Activated CD4-positive, alpha-beta T cell treated with anti-CD3 and anti-CD28 coated beads for 36 hours (primary cell): ENCODE measurements at regions not wholly inside any gene's neighbourhood (a gene's known extent, or its start where the extent isn't known, plus 50 kb on each side); places are given as distances from the start of the nearest gene placed in this dataset.

ENCODE experiments used
- ATAC-seq: fragments of 200-7000 bp; cut with Tn5 transposase; one replicate; pipeline ENCODE4 v1.10.0; 2021; ENCODE audit warnings: mild to moderate bottlenecking, moderate library complexity
- CTCF ChIA-PET: fragments of 350-600 bp; sonication (Branson Sonifier 250); formaldehyde crosslinking; loops from one replicate; lab custom pipeline; 2021; ENCODE audit warnings: antibody characterized with exemption; lab: Charles Lee
- POLR2A ChIA-PET: fragments of 350-600 bp; sonication (Branson Sonifier 250); formaldehyde crosslinking; loops from one replicate; lab custom pipeline; 2021; ENCODE audit warnings: antibody characterized with exemption, inconsistent platforms; lab: Charles Lee
- DNase-seq: peaks from one replicate; pipeline ENCODE4 v3.0.0-alpha.2; 2020
- H3K27ac Mint-ChIP-seq: one replicate; pipeline ENCODE4 v1.8.0; 2021; ENCODE audit warnings: mixed read lengths
- H3K27me3 Mint-ChIP-seq: one replicate; pipeline ENCODE4 v1.8.0; 2021; ENCODE audit warnings: mixed read lengths
- H3K36me3 Mint-ChIP-seq: one replicate; pipeline ENCODE4 v1.8.0; 2021; ENCODE audit warnings: low read depth, mixed read lengths
- H3K4me1 Mint-ChIP-seq: one replicate; pipeline ENCODE4 v1.8.0; 2021; ENCODE audit warnings: mixed read lengths
- H3K4me3 Mint-ChIP-seq: one replicate; pipeline ENCODE4 v1.8.0; 2021; ENCODE audit warnings: mild to moderate bottlenecking, moderate library complexity, mixed read lengths
- H3K9me3 Mint-ChIP-seq: one replicate; pipeline ENCODE4 v1.8.0; 2021; ENCODE audit warnings: low read depth, mixed read lengths
- intact Hi-C, 2 experiments: fragments of 100-400 bp; cut with DNase I in 1 of 2; cut with micrococcal nuclease in 1 of 2; formaldehyde crosslinking; loops; one replicate each; pipeline versions ENCODE4 v1.14.2 to v1.15.1; 2022 to 2024; cut with DNase I, micrococcal nuclease

DNA sequence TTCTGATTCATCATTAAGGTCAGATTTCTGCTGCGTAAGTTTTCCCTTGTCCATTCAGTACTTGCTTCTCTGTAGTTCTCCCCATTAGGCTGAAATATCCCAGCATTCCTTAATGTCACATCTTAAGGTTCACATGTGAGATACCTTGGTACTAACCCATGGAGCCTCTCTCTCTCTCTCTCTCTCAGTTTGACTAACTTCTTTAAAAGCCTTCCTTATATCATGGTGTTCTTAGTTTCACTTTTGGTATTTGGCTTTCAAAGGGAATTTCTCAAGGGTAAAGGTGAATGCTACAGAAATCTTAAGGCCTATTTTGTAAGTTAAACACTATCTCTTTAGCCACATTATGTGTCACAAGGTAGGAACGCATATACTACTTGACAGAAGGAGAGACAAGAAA is 427.3 kb upstream of the ZNF717 start:
- POLR2A ChIA-PET = no interaction called here
- no peaks in the 10 kb centered on the region for H3K4me1 Mint-ChIP-seq
- intact Hi-C loops = no loop called here
- H3K9me3 Mint-ChIP-seq = peaks cover 21% of the 10 kb centered on the region
- no peak overlapping the region for H3K27ac Mint-ChIP-seq
- H3K36me3 Mint-ChIP-seq = no peaks in the 10 kb centered on the region
- DNase-seq (no peak), ATAC-seq (no peak)
- no peak overlapping the region for H3K4me3 Mint-ChIP-seq
- H3K27me3 Mint-ChIP-seq = no peaks in the 10 kb centered on the region
- CTCF ChIA-PET = no interaction called here

DNA sequence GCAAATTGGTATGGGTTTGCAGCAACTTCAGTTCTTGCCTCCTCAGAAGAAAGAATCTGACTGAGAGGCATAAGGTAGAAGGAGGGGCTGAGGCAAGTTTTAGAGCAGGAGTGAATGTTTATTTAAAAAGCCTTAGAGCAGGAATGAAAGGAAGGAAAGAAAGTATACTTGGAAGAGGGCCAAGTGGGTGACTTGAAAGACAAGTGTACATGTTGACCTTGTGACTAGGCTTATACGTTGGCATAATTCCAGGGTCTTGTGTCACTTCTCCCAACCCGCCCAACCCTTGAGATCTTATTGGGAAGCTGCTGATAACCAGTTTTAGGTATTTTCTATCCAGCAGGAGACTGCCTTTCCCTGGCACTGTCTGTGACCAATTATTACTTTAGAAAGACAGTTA is 436.9 kb upstream of the ZNF717 start:
- CTCF ChIA-PET = no interaction called here

DNA sequence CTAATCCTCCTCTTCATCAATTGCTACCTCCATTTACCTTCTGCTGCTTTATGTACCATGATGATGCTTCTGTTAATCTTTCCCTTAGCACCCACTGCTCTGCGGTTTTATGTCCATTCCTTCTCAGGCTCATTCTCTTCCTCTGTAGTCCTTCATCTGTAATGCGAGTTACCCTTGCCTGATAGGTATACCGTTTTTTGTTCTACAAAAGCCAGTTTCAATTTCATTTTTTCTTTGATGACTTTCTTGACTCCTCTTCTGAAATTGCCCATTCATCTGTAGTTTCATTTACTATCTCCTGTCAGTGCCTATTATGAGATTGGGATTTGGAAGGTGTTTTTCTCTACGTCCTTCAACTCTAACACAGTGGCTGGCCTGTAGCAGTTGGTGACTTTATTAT is 445.9 kb upstream of the ZNF717 start:
- no peaks in the 10 kb centered on the region for H3K4me1 Mint-ChIP-seq
- no peak overlapping the region for H3K27ac Mint-ChIP-seq

More for the DNA sequence above, 436.9 kb upstream of the ZNF717 start:
- intact Hi-C loops = no loop called here
- no peaks in the 10 kb centered on the region for H3K27me3 Mint-ChIP-seq
- ATAC-seq (no peak), DNase-seq (no peak)
- no peaks in the 10 kb centered on the region for H3K4me1 Mint-ChIP-seq
- no peaks in the 10 kb centered on the region for H3K36me3 Mint-ChIP-seq
- H3K9me3 Mint-ChIP-seq = peaks cover 16% of the 10 kb centered on the region
- POLR2A ChIA-PET = no interaction called here
- H3K27ac Mint-ChIP-seq = no peak overlapping the region
- no peak overlapping the region for H3K4me3 Mint-ChIP-seq

DNA sequence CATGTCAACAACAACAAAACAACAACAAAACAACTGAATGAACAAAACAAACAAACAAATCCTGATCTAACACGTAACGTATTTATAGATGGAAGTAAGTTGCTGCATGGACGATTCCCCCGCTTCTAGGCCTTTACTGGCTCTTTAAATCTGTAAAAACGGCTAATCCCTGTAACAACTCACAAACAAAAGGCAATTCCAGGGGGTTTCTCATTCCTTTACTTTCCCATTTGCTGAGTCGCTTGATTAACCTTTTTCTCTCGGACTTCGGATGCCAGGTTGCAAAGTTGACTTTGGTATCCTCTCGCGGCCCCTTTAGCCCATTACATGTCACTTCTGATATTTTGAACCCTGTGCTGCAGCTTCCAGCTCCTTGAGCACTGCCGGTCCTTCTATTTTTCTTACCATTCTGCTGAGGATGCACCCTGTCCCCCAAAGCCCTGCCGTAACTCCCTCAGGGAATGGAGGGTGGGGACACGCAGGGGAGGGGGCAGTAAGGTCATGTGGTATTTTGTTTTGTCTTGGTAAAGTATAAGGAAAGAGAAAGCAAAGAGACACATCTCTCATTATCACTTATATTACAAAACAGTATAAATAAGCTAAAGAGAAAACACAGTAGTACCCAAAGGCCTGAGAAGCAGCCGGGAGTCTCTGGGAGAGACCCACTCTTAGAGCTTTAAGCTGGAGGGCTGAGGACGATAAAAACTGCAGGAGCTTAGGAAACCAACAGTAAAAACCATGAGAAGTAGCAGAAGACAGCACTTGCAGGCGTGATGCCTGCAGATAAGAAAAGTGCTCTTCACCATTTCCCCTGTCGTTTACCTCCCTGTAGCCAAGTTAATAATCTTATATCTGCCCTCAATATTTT is 457.8 kb upstream of the ZNF717 start:
- DNase-seq (no peak), ATAC-seq (no peak)
- Mint-ChIP-seq H3K9me3 (peaks cover 4% of the 10 kb centered on the region), H3K4me1 (no peaks in the 10 kb centered on the region), H3K27ac (no peak overlapping the region), H3K4me3 (no peak overlapping the region), H3K36me3 (no peaks in the 10 kb centered on the region), H3K27me3 (no peaks in the 10 kb centered on the region)
- intact Hi-C loops = no loop called here
- ChIA-PET POLR2A (no interaction called here), CTCF (no interaction called here)

More for the DNA sequence above, 445.9 kb upstream of the ZNF717 start:
- peaks cover 22% of the 10 kb centered on the region for H3K9me3 Mint-ChIP-seq
- CTCF ChIA-PET = no interaction called here
- H3K27me3 Mint-ChIP-seq = no peaks in the 10 kb centered on the region
- no peaks in the 10 kb centered on the region for H3K36me3 Mint-ChIP-seq
- DNase-seq (no peak), ATAC-seq (no peak)
- intact Hi-C loops = no loop called here
- no peak overlapping the region for H3K4me3 Mint-ChIP-seq
- POLR2A ChIA-PET = no interaction called here

DNA sequence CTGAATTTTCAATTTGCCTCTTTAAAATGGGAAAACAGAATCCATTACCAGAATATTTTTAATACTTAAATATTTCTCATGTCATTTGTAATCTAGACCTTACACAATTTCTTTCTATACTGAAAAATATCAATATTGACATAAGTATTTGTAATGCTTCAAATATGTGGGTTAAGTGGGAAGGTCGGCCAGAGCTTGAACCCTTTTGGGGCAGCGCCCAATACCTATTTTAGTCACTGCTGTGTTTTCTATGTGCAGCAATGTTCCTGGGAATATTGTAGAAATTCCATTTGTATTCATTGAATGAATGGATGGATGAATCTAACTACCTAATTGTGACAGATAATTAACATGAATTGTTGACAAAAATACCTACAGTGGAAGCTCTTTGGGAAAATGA is 459.7 kb upstream of the ZNF717 start:
- Mint-ChIP-seq H3K36me3 (no peaks in the 10 kb centered on the region), H3K27ac (no peak overlapping the region), H3K4me3 (no peak overlapping the region), H3K9me3 (peaks cover 4% of the 10 kb centered on the region), H3K27me3 (no peaks in the 10 kb centered on the region), H3K4me1 (no peaks in the 10 kb centered on the region)
- DNase-seq (no peak), ATAC-seq (no peak)
- intact Hi-C loops = no loop called here
- POLR2A ChIA-PET = no interaction called here
- CTCF ChIA-PET = no interaction called here

DNA sequence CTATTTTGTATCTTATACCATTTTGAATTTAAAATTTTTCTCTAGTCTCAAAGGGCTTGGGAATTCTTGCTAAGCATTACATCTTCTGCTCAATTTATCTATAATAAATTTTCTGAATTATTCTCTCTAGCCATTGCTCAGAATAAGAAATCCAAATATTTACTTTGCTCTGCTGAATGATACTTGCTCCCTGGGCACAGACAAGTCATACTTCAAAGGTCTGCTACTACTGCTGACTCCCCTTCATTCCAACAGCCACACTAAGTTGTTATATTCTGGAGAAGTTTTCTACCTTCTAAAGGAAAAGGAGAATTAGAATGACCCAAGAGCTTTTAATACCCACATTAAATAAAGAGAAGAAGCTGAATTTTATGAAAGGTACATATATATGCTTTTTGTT is 460.3 kb upstream of the ZNF717 start:
- no peak for DNase-seq
- POLR2A ChIA-PET = no interaction called here
- no peaks in the 10 kb centered on the region for H3K36me3 Mint-ChIP-seq

DNA sequence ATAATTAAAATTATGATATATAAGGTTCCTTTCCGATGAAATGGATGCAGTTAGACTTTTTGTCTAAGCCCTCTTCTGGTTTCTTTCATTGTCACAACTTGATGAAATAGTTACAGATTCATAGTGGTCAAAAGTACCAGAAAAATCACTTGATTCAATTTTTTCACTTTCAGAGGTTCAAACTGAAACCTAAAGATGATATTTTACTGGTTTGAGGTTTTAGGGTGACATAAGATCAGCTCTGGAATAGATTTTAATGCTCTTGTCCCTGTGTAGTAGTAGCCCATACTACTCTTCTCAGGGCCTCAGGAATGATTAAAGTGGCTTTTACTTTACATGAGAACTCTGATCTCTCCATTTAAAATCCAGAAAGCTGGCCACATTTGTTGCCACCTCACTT is 479.1 kb upstream of the ZNF717 start:
- DNase-seq (no peak), ATAC-seq (no peak)
- Mint-ChIP-seq H3K4me3 (no peak overlapping the region), H3K4me1 (no peaks in the 10 kb centered on the region), H3K27ac (no peak overlapping the region), H3K27me3 (no peaks in the 10 kb centered on the region), H3K9me3 (peaks cover 8% of the 10 kb centered on the region), H3K36me3 (no peaks in the 10 kb centered on the region)
- POLR2A ChIA-PET = interaction anchor here (0.6 kb wide), 1 partner anchor 29 kb away, joined by 3 read pairs; no protein-coding TSS in a partner anchor
- intact Hi-C loops = no loop called here
- CTCF ChIA-PET = no interaction called here

More for the DNA sequence above, 460.3 kb upstream of the ZNF717 start:
- CTCF ChIA-PET = interaction anchor here (0.7 kb wide), 1 partner anchor 106 kb away, joined by 4 read pairs; no protein-coding TSS in a partner anchor
- ATAC-seq = no peak
- H3K27me3 Mint-ChIP-seq = no peaks in the 10 kb centered on the region
- H3K4me3 Mint-ChIP-seq = no peak overlapping the region
- intact Hi-C loops = no loop called here
- H3K9me3 Mint-ChIP-seq = peaks cover 4% of the 10 kb centered on the region
- H3K4me1 Mint-ChIP-seq = no peaks in the 10 kb centered on the region
- no peak overlapping the region for H3K27ac Mint-ChIP-seq

DNA sequence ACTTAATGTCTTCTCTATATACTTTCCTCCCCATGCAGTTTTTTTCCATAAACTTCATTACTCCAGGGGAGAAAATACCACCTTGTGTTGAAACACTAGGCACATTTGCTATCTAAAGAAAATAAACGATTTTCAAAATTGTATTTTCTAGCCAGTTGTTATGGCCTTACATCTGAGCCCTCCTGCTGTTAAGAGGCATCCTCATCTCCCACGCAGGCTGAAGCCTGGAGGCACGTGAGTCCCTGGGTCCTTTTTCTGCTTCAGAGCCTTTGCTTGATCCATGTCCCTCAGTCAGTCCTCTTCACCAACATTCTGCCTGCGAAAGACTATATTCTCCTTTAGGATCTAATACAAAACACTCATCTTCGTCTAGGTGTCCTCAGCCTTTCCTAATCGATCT is 479.6 kb upstream of the ZNF717 start:
- intact Hi-C loops = no loop called here
- ATAC-seq = no peak
- CTCF ChIA-PET = no interaction called here

DNA sequence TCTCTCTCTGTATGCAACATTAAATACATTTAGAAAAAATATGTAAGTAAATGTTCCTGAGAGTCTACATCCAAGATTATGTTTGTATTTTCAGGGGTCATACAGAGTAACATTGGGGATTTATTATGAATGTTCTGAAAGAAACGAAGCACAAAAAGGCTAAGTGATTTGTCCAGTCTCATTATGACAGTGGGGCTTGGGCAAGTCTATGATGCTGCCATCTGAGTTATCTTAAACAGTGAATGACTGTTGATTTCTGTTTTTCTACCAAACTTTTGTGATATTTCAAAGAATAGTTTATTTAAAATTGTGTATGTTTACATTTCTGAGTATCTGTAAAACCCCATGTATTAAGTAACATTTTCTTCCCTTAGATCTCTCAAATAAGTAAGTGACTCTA is 481.2 kb upstream of the ZNF717 start:
- intact Hi-C loops = no loop called here
- ChIA-PET POLR2A (no interaction called here), CTCF (no interaction called here)
- Mint-ChIP-seq H3K36me3 (no peaks in the 10 kb centered on the region), H3K4me3 (no peak overlapping the region), H3K9me3 (peaks cover 9% of the 10 kb centered on the region), H3K4me1 (no peaks in the 10 kb centered on the region), H3K27me3 (no peaks in the 10 kb centered on the region), H3K27ac (no peak overlapping the region)
- ATAC-seq (no peak), DNase-seq (no peak)

More for the DNA sequence above, 479.6 kb upstream of the ZNF717 start:
- Mint-ChIP-seq H3K27me3 (no peaks in the 10 kb centered on the region), H3K9me3 (peaks cover 8% of the 10 kb centered on the region), H3K4me3 (no peak overlapping the region), H3K27ac (no peak overlapping the region), H3K4me1 (no peaks in the 10 kb centered on the region), H3K36me3 (no peaks in the 10 kb centered on the region)
- DNase-seq = no peak
- POLR2A ChIA-PET = interaction anchor here (0.6 kb wide), 1 partner anchor 29 kb away, joined by 3 read pairs; no protein-coding TSS in a partner anchor

DNA sequence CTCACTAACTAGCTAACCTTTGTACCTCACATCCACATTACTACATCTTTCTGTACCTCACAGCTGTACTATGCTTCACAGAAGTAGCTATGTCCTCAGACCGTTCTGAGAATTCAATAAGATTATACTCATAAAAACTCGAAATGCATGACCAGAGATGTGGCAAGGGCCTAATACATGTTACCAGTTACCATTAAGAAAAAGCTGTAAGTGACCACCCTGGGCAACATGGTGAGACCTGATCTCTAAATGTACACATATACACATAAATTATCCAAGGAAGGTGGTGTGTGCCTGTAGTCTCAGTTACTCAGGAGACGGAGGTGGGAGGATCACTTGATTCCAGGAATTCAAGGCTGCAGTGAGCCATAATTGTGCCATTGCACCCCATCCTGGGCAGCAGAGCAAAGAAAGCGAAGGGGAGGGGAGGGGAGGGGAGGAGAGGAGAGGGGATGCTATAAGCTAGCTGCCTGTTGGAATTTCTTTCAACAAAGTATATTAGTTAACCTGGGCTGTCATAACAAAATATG is 482.6 kb upstream of the ZNF717 start:
- H3K36me3 Mint-ChIP-seq = no peaks in the 10 kb centered on the region
- H3K4me1 Mint-ChIP-seq = no peaks in the 10 kb centered on the region
- DNase-seq (no peak), ATAC-seq (no peak)
- ChIA-PET POLR2A (no interaction called here), CTCF (no interaction called here)
- H3K4me3 Mint-ChIP-seq = no peak overlapping the region
- H3K9me3 Mint-ChIP-seq = peaks cover 10% of the 10 kb centered on the region
- intact Hi-C loops = no loop called here
- no peak overlapping the region for H3K27ac Mint-ChIP-seq
- no peaks in the 10 kb centered on the region for H3K27me3 Mint-ChIP-seq

DNA sequence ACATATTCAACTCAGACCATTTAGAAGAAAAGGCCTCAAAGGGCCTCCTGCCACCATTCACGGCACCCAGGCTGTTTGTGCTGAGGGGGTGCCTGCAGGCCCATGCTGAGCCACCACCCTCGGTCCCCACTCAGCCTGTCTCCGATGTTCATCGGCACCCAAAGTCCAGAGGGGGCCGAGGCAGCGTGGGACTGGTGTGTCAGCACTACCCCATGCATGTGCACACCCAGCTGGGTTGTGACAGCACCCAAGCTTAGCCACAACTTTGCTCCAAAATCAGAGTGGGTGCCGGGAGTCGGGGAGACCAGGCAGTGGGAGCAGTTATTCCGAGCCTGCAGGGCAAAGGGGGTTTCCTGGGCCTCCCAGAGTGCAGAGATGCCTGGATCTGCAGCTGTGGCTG is 508.5 kb upstream of the ZNF717 start:
- Mint-ChIP-seq H3K36me3 (no peaks in the 10 kb centered on the region), H3K27me3 (no peaks in the 10 kb centered on the region), H3K4me1 (no peaks in the 10 kb centered on the region), H3K9me3 (peaks cover 15% of the 10 kb centered on the region), H3K4me3 (no peak overlapping the region), H3K27ac (no peak overlapping the region)
- ATAC-seq = no peak
- ChIA-PET CTCF (no interaction called here), POLR2A (interaction anchor here (0.6 kb wide), 1 partner anchor 29 kb away, joined by 3 read pairs; no protein-coding TSS in a partner anchor)
- no peak for DNase-seq
- intact Hi-C loops = no loop called here

DNA sequence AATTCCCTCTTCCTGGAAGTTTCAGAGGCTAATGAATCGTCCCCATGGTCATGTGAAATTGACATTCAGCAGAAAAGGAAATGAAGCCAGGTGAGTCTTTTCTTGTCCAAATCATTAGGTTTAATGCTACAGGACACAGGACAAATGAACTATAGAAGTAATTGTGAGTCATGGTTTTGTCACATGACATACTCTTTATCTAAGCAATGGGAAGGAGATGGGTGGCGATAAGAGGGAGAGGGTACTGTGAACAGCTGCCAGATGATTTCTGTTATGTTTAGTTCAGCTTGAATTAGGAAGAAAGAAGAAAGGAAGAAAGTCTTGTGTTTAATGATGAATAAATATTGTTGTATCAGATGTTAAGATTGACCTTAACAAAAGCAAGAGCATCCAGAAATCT is 515.4 kb upstream of the ZNF717 start:
- no peak overlapping the region for H3K4me3 Mint-ChIP-seq
- H3K27ac Mint-ChIP-seq = no peak overlapping the region
- CTCF ChIA-PET = no interaction called here
- intact Hi-C loops = no loop called here
- ATAC-seq = no peak
- POLR2A ChIA-PET = no interaction called here
- H3K4me1 Mint-ChIP-seq = no peaks in the 10 kb centered on the region
- no peaks in the 10 kb centered on the region for H3K27me3 Mint-ChIP-seq
- no peak for DNase-seq
- peaks cover 13% of the 10 kb centered on the region for H3K9me3 Mint-ChIP-seq
- H3K36me3 Mint-ChIP-seq = no peaks in the 10 kb centered on the region
